GM23248 (cell line): ENCODE measurements at regions not wholly inside any gene's neighbourhood (a gene's known extent, or its start where the extent isn't known, plus 50 kb on each side); places are given as distances from the start of the nearest gene placed in this dataset.

Experiments used
- DNase-seq: peaks from one replicate; pipeline ENCODE4 v3.0.0-alpha.2; 2015
- H2AFZ ChIP-seq: fragments of 200-600 bp; sonication (generic); 2 replicates; pipeline ENCODE4 v1.6.1; 2016; ENCODE audit warnings: antibody characterized with exemption
- H3F3A ChIP-seq: fragments of 200-600 bp; sonication (generic); 2 replicates; pipeline ENCODE4 v1.6.1; 2016; ENCODE audit warnings: mild to moderate bottlenecking, antibody characterized with exemption, mixed run types; ENCODE audit not compliant: insufficient read depth
- H3K27ac ChIP-seq: fragments of 200-600 bp; sonication (generic); 2 replicates; pipeline ENCODE4 v1.5.1; 2016; ENCODE audit warnings: mild to moderate bottlenecking
- H3K27me3 ChIP-seq: fragments of 200-600 bp; sonication (generic); replicated peaks from 2 replicates; pipeline ENCODE4 v1.6.1; 2016; ENCODE audit warnings: mild to moderate bottlenecking; ENCODE audit not compliant: insufficient read depth
- H3K36me3 ChIP-seq: fragments of 200-600 bp; sonication (generic); 2 replicates; pipeline ENCODE4 v1.6.1; 2016; ENCODE audit warnings: low read depth, mild to moderate bottlenecking
- H3K4me1 ChIP-seq: fragments of 200-600 bp; sonication (generic); 2 replicates; pipeline ENCODE4 v1.6.1; 2016; ENCODE audit warnings: mild to moderate bottlenecking; ENCODE audit not compliant: insufficient read depth
- H3K4me2 ChIP-seq: fragments of 200-600 bp; sonication (generic); one replicate; pipeline ENCODE4 v1.6.1; 2016; ENCODE audit warnings: mild to moderate bottlenecking; ENCODE audit not compliant: unreplicated experiment
- H3K4me3 ChIP-seq: fragments of 200-600 bp; sonication (generic); 2 replicates; pipeline ENCODE4 v1.5.1; 2016; ENCODE audit warnings: mild to moderate bottlenecking
- H3K79me2 ChIP-seq: fragments of 200-600 bp; sonication (generic); 2 replicates; pipeline ENCODE4 v1.6.1; 2016; ENCODE audit warnings: mild to moderate bottlenecking; ENCODE audit not compliant: insufficient read depth
- H3K9ac ChIP-seq: fragments of 200-600 bp; sonication (generic); 2 replicates; pipeline ENCODE4 v1.6.1; 2016; ENCODE audit warnings: mild to moderate bottlenecking
- H3K9me2 ChIP-seq: fragments of 200-600 bp; sonication (generic); 2 replicates; pipeline ENCODE4 v1.6.1; 2016; ENCODE audit warnings: mixed run types, mild to moderate bottlenecking, moderate library complexity; ENCODE audit not compliant: insufficient read depth
- H3K9me3 ChIP-seq: fragments of 200-600 bp; sonication (generic); one replicate; pipeline ENCODE4 v1.6.1; 2017; ENCODE audit warnings: low read depth
- H4K20me1 ChIP-seq: fragments of 200-600 bp; sonication (generic); 2 replicates; pipeline ENCODE4 v1.6.0; 2016; ENCODE audit not compliant: insufficient read depth
- EZH2 ChIP-seq: fragments of 200-600 bp; sonication (generic); IDR thresholded peaks from 2 replicates; pipeline ENCODE4 v1.6.1; 2018; ENCODE audit warnings: antibody characterized with exemption, mild to moderate bottlenecking; ENCODE audit not compliant: insufficient read depth, poor library complexity, severe bottlenecking
- EZH2phosphoT487 ChIP-seq: fragments of 200-600 bp; sonication (generic); IDR thresholded peaks from 2 replicates; pipeline ENCODE4 v1.6.1; 2018; ENCODE audit warnings: antibody characterized with exemption, moderate library complexity, mild to moderate bottlenecking, low read depth; ENCODE audit not compliant: insufficient read depth
- WGBS, 2 experiments: methylation state at CpG; one replicate each; pipeline ENCODE4 v1.1.6; 2015 to 2017; ENCODE audit warnings: low lambda C conversion rate in 2 of 2, low coverage in 1 of 2; ENCODE audit errors: missing lambda C conversion rate in 2 of 2; 5-methylcytosine and 5-hydroxymethylcytosine counted together
- in situ Hi-C: fragments of 300-500 bp; cut with MboI; formaldehyde crosslinking; loops from 2 replicates; pipeline ENCODE4 v1.15.0; 2020

- Histone ChIP-seq H3K9me3 (no peaks in the 10 kb centered on the region), H3K4me3 (no peak overlapping the region), H4K20me1 (no peaks in the 10 kb centered on the region), H3K79me2 (no peaks in the 10 kb centered on the region), H2AFZ (no peak overlapping the region), H3K27ac (no peak overlapping the region), H3K27me3 (no peaks in the 10 kb centered on the region), H3K36me3 (no peaks in the 10 kb centered on the region), H3K9me2 (no peaks in the 10 kb centered on the region), H3K4me2 (no peak overlapping the region), H3K9ac (no peak overlapping the region), H3F3A (no peaks in the 10 kb centered on the region), H3K4me1 (no peaks in the 10 kb centered on the region)
- in situ Hi-C loops, result no loop called here
- 65 to 66% methylated on average over 3 of the region's 3 CpGs for WGBS, 2 experiments
- DNase-seq, result peak; percentile 57
- no peak for TF ChIP-seq EZH2phosphoT487
- TF ChIP-seq EZH2, result no peak
These were observed 469.4 kb upstream of the ROBO2 start for GRCh38 chr3:76570436-76571057.

GRCh38 chr3:76576201-76576600, 463.7 kb upstream of the ROBO2 start:
- Histone ChIP-seq H3F3A (no peaks in the 10 kb centered on the region), H3K79me2 (no peaks in the 10 kb centered on the region), H3K27ac (no peak overlapping the region), H3K36me3 (no peaks in the 10 kb centered on the region), H3K4me2 (no peak overlapping the region), H3K4me3 (no peak overlapping the region), H3K9me3 (no peaks in the 10 kb centered on the region), H3K4me1 (no peaks in the 10 kb centered on the region), H3K9ac (no peak overlapping the region), H2AFZ (no peak overlapping the region), H4K20me1 (no peaks in the 10 kb centered on the region), H3K9me2 (no peaks in the 10 kb centered on the region), H3K27me3 (no peaks in the 10 kb centered on the region)
- TF ChIP-seq EZH2, result no peak
- no peak for TF ChIP-seq EZH2phosphoT487
- 80 to 93% methylated on average over 2 of the region's 2 CpGs for WGBS, 2 experiments
- in situ Hi-C loops, result loop anchor here (25.0 kb wide), 1 partner anchor 764 kb away; no protein-coding TSS in a partner anchor
- DNase-seq, result no peak

GRCh38 chr3:76582098-76582497, 457.8 kb upstream of the ROBO2 start:
- Histone ChIP-seq H3K36me3 (no peaks in the 10 kb centered on the region), H3K4me1 (no peaks in the 10 kb centered on the region), H3K79me2 (no peaks in the 10 kb centered on the region), H3K4me3 (no peak overlapping the region), H4K20me1 (no peaks in the 10 kb centered on the region), H3K9me3 (no peaks in the 10 kb centered on the region), H3K27ac (no peak overlapping the region), H3K9me2 (no peaks in the 10 kb centered on the region), H3F3A (no peaks in the 10 kb centered on the region), H3K27me3 (no peaks in the 10 kb centered on the region), H3K4me2 (no peak overlapping the region), H2AFZ (no peak overlapping the region), H3K9ac (no peak overlapping the region)
- no peak for DNase-seq
- in situ Hi-C loops, result loop anchor here (25.0 kb wide), 1 partner anchor 770 kb away; no protein-coding TSS in a partner anchor
- no peak for TF ChIP-seq EZH2
- TF ChIP-seq EZH2phosphoT487, result no peak

- no peak overlapping the region for H3K4me3 ChIP-seq
- peak; percentile 40 for DNase-seq
- H3K4me1 ChIP-seq, result no peaks in the 10 kb centered on the region
- H3K79me2 ChIP-seq, result no peaks in the 10 kb centered on the region
- no peak for TF ChIP-seq EZH2
- TF ChIP-seq EZH2phosphoT487, result no peak
- H3K9me3 ChIP-seq, result no peaks in the 10 kb centered on the region
- H3K27me3 ChIP-seq, result no peaks in the 10 kb centered on the region
- in situ Hi-C loops, result loop anchor here (25.0 kb wide), 1 partner anchor 771 kb away; no protein-coding TSS in a partner anchor
- WGBS, 2 experiments, result 61 to 67% methylated on average over 5 of the region's 5 CpGs
- no peak overlapping the region for H2AFZ ChIP-seq
- no peaks in the 10 kb centered on the region for H3K9me2 ChIP-seq
- H3K27ac ChIP-seq, result no peak overlapping the region
- no peak overlapping the region for H3K4me2 ChIP-seq
- no peaks in the 10 kb centered on the region for H4K20me1 ChIP-seq
- H3F3A ChIP-seq, result no peaks in the 10 kb centered on the region
- no peaks in the 10 kb centered on the region for H3K36me3 ChIP-seq
- no peak overlapping the region for H3K9ac ChIP-seq
These were observed 457.1 kb upstream of the ROBO2 start for GRCh38 chr3:76582632-76583378.
